SU-DHL-6 (cell line): ENCODE measurements at regions not wholly inside any gene's neighbourhood (a gene's known extent, or its start where the extent isn't known, plus 50 kb on each side); places are given as distances from the start of the nearest gene placed in this dataset.
"Not testable (repeated sequence)": the region's sequence is repeated elsewhere in the genome, so short reads cannot be mapped to it uniquely, and the experiment has no call there.

Experiments
- H2AFZ ChIP-seq: fragments of 200-600 bp; sonication (generic); 2 replicates; pipeline ENCODE4 v1.6.1; 2014; ENCODE audit warnings: low read depth, mild to moderate bottlenecking, moderate library complexity, mixed read lengths, antibody characterized with exemption, low read length; ENCODE audit not compliant: severe bottlenecking
- H3F3A ChIP-seq: fragments of 200-600 bp; shearing (Covaris generic); 2 replicates; pipeline ENCODE4 v1.6.0; 2016; ENCODE audit warnings: antibody characterized with exemption, mild to moderate bottlenecking; ENCODE audit not compliant: insufficient read depth
- H3K27ac ChIP-seq: fragments of 200-600 bp; sonication (generic); 2 replicates; pipeline ENCODE4 v1.5.1; 2016; ENCODE audit warnings: low read depth, mild to moderate bottlenecking, low read length, moderate library complexity, mixed read lengths
- H3K27me3 ChIP-seq: fragments of 200-600 bp; sonication (generic), shearing (Covaris generic); 2 replicates; pipeline ENCODE4 v1.6.0; 2014; ENCODE audit warnings: mild to moderate bottlenecking, low read length
- H3K36me3 ChIP-seq: fragments of 200-600 bp; sonication (generic); 2 replicates; pipeline ENCODE4 v1.6.1; 2014; ENCODE audit warnings: mild to moderate bottlenecking, low read length, mixed read lengths
- H3K4me2 ChIP-seq: fragments of 300-600, 200-600 bp; shearing (Covaris generic), sonication (generic); 2 replicates; pipeline ENCODE4 v1.6.0; 2014; ENCODE audit warnings: low read length, low read depth, mild to moderate bottlenecking; ENCODE audit not compliant: poor library complexity, severe bottlenecking
- H3K4me3 ChIP-seq: fragments of 200-600 bp; sonication (generic); 2 replicates; pipeline ENCODE4 v1.5.1; 2014; ENCODE audit warnings: antibody characterized with exemption, low read length, mild to moderate bottlenecking, mixed read lengths; ENCODE audit not compliant: insufficient read depth, poor library complexity, severe bottlenecking
- H3K79me2 ChIP-seq: fragments of 200-600 bp; sonication (generic); 2 replicates; pipeline ENCODE4 v1.6.1; 2014; ENCODE audit warnings: mild to moderate bottlenecking, low read length, moderate library complexity; ENCODE audit not compliant: insufficient read depth
- H3K9ac ChIP-seq: fragments of 200-600 bp; sonication (generic); 2 replicates; pipeline ENCODE4 v1.7.0; 2014; ENCODE audit warnings: mild to moderate bottlenecking, low read length
- H3K9me2 ChIP-seq: fragments of 200-600 bp; sonication (generic); replicated peaks from 2 replicates; pipeline ENCODE4 v1.6.1; 2014; ENCODE audit warnings: low read length; ENCODE audit not compliant: insufficient read depth
- H3K9me3 ChIP-seq: fragments of 200-600 bp; sonication (generic); 2 replicates; pipeline ENCODE4 v1.6.1; 2014; ENCODE audit warnings: low read length, mixed read lengths; ENCODE audit not compliant: insufficient read depth
- H4K20me1 ChIP-seq: fragments of 200-600 bp; sonication (generic); 2 replicates; pipeline ENCODE4 v1.6.1; 2014; ENCODE audit warnings: low read depth, mild to moderate bottlenecking, antibody characterized with exemption, low read length, moderate library complexity, mixed read lengths
- CTCF ChIP-seq: fragments of 200-600 bp; sonication (generic); IDR thresholded peaks from one replicate; pipeline ENCODE4 v1.5.1; 2017; ENCODE audit warnings: antibody characterized with exemption, mild to moderate bottlenecking, low read length, moderate library complexity; ENCODE audit not compliant: insufficient read depth, poor library complexity, severe bottlenecking
- EZH2phosphoT487 ChIP-seq: fragments of 200-600 bp; sonication (generic), shearing (Covaris generic); conservative IDR thresholded peaks from 2 replicates; pipeline ENCODE4 v1.6.1; 2018; ENCODE audit warnings: mild to moderate bottlenecking, antibody characterized with exemption, low read length, moderate library complexity, mixed read lengths

- no peaks in the 10 kb centered on the region for H4K20me1 ChIP-seq
- H3K79me2 ChIP-seq, result no peaks in the 10 kb centered on the region
- TF ChIP-seq EZH2phosphoT487 (no peak), CTCF (no peak)
- no peak overlapping the region for H3K4me2 ChIP-seq
- H3K36me3 ChIP-seq, result no peaks in the 10 kb centered on the region
- no peaks in the 10 kb centered on the region for H3K27me3 ChIP-seq
- H3K9ac ChIP-seq, result no peak overlapping the region
- no peak overlapping the region for H3K4me3 ChIP-seq
- H3K27ac ChIP-seq, result no peak overlapping the region
- H2AFZ ChIP-seq, result no peak overlapping the region
- no peaks in the 10 kb centered on the region for H3F3A ChIP-seq
- no peaks in the 10 kb centered on the region for H3K9me2 ChIP-seq
- H3K9me3 ChIP-seq, result no peaks in the 10 kb centered on the region
Measured at GRCh38 chr4:13815231-13815630, 187.7 kb upstream of the BOD1L1 start.

GRCh38 chr4:13816472-13816871 is 188.9 kb upstream of the BOD1L1 start:
- H2AFZ ChIP-seq, result no peak overlapping the region
- H3K27me3 ChIP-seq, result no peaks in the 10 kb centered on the region
- TF ChIP-seq CTCF (no peak), EZH2phosphoT487 (no peak)
- no peaks in the 10 kb centered on the region for H3K36me3 ChIP-seq
- H3K27ac ChIP-seq, result no peak overlapping the region
- H3K4me3 ChIP-seq, result no peak overlapping the region
- H3F3A ChIP-seq, result no peaks in the 10 kb centered on the region
- H4K20me1 ChIP-seq, result no peaks in the 10 kb centered on the region
- H3K9me3 ChIP-seq, result no peaks in the 10 kb centered on the region
- no peak overlapping the region for H3K4me2 ChIP-seq
- H3K9ac ChIP-seq, result no peak overlapping the region
- no peaks in the 10 kb centered on the region for H3K79me2 ChIP-seq
- H3K9me2 ChIP-seq, result no peaks in the 10 kb centered on the region

GRCh38 chr4:13821522-13821921 is 194.0 kb upstream of the BOD1L1 start:
- Histone ChIP-seq H2AFZ (no peak overlapping the region), H3K4me2 (no peak overlapping the region), H4K20me1 (no peaks in the 10 kb centered on the region), H3K79me2 (no peaks in the 10 kb centered on the region), H3K9me2 (no peaks in the 10 kb centered on the region), H3K36me3 (no peaks in the 10 kb centered on the region), H3K9me3 (no peaks in the 10 kb centered on the region), H3K4me3 (no peak overlapping the region), H3K27me3 (no peaks in the 10 kb centered on the region), H3K9ac (no peak overlapping the region), H3F3A (no peaks in the 10 kb centered on the region), H3K27ac (no peak overlapping the region)
- TF ChIP-seq CTCF, result no peak

- H3K9ac ChIP-seq, H3K9me3 ChIP-seq, H3K79me2 ChIP-seq: not testable (repeated sequence)
Measured at GRCh38 chr4:13825822-13826221, 198.3 kb upstream of the BOD1L1 start.

More at GRCh38 chr4:13825822-13826221, 198.3 kb upstream of the BOD1L1 start:
- not testable (repeated sequence) for H2AFZ ChIP-seq, H3K4me2 ChIP-seq, H3K27ac ChIP-seq, H3K9me2 ChIP-seq, H3K36me3 ChIP-seq, H3K27me3 ChIP-seq, H3F3A ChIP-seq, H3K4me3 ChIP-seq, H4K20me1 ChIP-seq
